ENCODE measurements at regions not wholly inside any gene's neighbourhood (a gene's known extent, or its start where the extent isn't known, plus 50 kb on each side); places are given as distances from the start of the nearest gene placed in this dataset.

- no peak overlapping the region for H3K4me3 ChIP-seq (ENCODE audit: low read length)
- TF ChIP-seq EP300 (conservative IDR thresholded peaks at IDR 0.05; ENCODE audit: poor library complexity, severe bottlenecking) (no peak), REST (IDR thresholded peaks at IDR 0.05; ENCODE audit: borderline replicate concordance) (no peak), EZH2 (IDR thresholded peaks at IDR 0.05; ENCODE audit: borderline replicate concordance, insufficient read depth, low read length, poor library complexity, severe bottlenecking) (no peak), TAF1 (IDR thresholded peaks at IDR 0.05; ENCODE audit: low read depth) (no peak), POLR2AphosphoS5 (IDR thresholded peaks at IDR 0.05) (no peak), SMC3 (conservative IDR thresholded peaks at IDR 0.05; ENCODE audit: poor library complexity) (no peak), RAD21 (conservative IDR thresholded peaks at IDR 0.05) (no peak), MXI1 (conservative IDR thresholded peaks at IDR 0.05; ENCODE audit: poor library complexity, severe bottlenecking) (no peak), CTCF (IDR thresholded peaks at IDR 0.05; ENCODE audit: poor library complexity, severe bottlenecking) (no peak)
- no peaks in the 10 kb centered on the region for H4K20me1 ChIP-seq (ENCODE audit: insufficient read depth)
- no peak overlapping the region for H2AFZ ChIP-seq (ENCODE audit: low read depth, low read length)
- no peaks in the 10 kb centered on the region for H3K9me2 ChIP-seq (ENCODE audit: insufficient read depth, low read length)
- H3K9me3 ChIP-seq (ENCODE audit: low read length): no peaks in the 10 kb centered on the region
- no peaks in the 10 kb centered on the region for H3F3A ChIP-seq (ENCODE audit: insufficient read depth, low read length, poor library complexity, severe bottlenecking)
- no peaks in the 10 kb centered on the region for H3K27me3 ChIP-seq (ENCODE audit: insufficient read depth, low read depth, low read length)
- no peaks in the 10 kb centered on the region for H3K36me3 ChIP-seq (ENCODE audit: insufficient read depth, low read length)
- H3K27ac ChIP-seq (ENCODE audit: low read length): no peak overlapping the region
- no peak overlapping the region for H3K9ac ChIP-seq (ENCODE audit: low read length)
- no peaks in the 10 kb centered on the region for H3K79me2 ChIP-seq (replicated peaks; ENCODE audit: insufficient read depth, low read length)
- H3K4me2 ChIP-seq (ENCODE audit: low read length): no peak overlapping the region
Observed at GRCh38 chr13:47179321-47179720, 282.5 kb upstream of the HTR2A start.

- Histone ChIP-seq H3K27me3 (ENCODE audit: insufficient read depth, low read depth, low read length) (no peaks in the 10 kb centered on the region), H4K20me1 (ENCODE audit: insufficient read depth) (no peaks in the 10 kb centered on the region), H3K9ac (ENCODE audit: low read length) (no peak overlapping the region), H3K27ac (ENCODE audit: low read length) (no peak overlapping the region), H3K79me2 (replicated peaks; ENCODE audit: insufficient read depth, low read length) (no peaks in the 10 kb centered on the region), H3K9me3 (ENCODE audit: low read length) (no peaks in the 10 kb centered on the region), H3K36me3 (ENCODE audit: insufficient read depth, low read length) (no peaks in the 10 kb centered on the region), H2AFZ (ENCODE audit: low read depth, low read length) (no peak overlapping the region), H3K4me3 (ENCODE audit: low read length) (no peak overlapping the region), H3K9me2 (ENCODE audit: insufficient read depth, low read length) (no peaks in the 10 kb centered on the region), H3K4me2 (ENCODE audit: low read length) (no peak overlapping the region), H3F3A (ENCODE audit: insufficient read depth, low read length, poor library complexity, severe bottlenecking) (no peaks in the 10 kb centered on the region)
- TF ChIP-seq SMC3 (conservative IDR thresholded peaks at IDR 0.05; ENCODE audit: poor library complexity): no peak
- TF ChIP-seq EP300 (conservative IDR thresholded peaks at IDR 0.05; ENCODE audit: poor library complexity, severe bottlenecking): no peak
- no peak for TF ChIP-seq EZH2 (IDR thresholded peaks at IDR 0.05; ENCODE audit: borderline replicate concordance, insufficient read depth, low read length, poor library complexity, severe bottlenecking)
- no peak for TF ChIP-seq CTCF (IDR thresholded peaks at IDR 0.05; ENCODE audit: poor library complexity, severe bottlenecking)
- no peak for TF ChIP-seq RAD21 (conservative IDR thresholded peaks at IDR 0.05)
- no peak for TF ChIP-seq POLR2AphosphoS5 (IDR thresholded peaks at IDR 0.05)
- no peak for TF ChIP-seq MXI1 (conservative IDR thresholded peaks at IDR 0.05; ENCODE audit: poor library complexity, severe bottlenecking)
- TF ChIP-seq TAF1 (IDR thresholded peaks at IDR 0.05; ENCODE audit: low read depth): no peak
- TF ChIP-seq REST (IDR thresholded peaks at IDR 0.05; ENCODE audit: borderline replicate concordance): no peak
Observed at GRCh38 chr13:47178090-47178950, 281.5 kb upstream of the HTR2A start.

Measured in neural cell (in vitro differentiated cells).